ENCODE measurements at regions not wholly inside any gene's neighbourhood (a gene's known extent, or its start where the extent isn't known, plus 50 kb on each side); places are given as distances from the start of the nearest gene placed in this dataset.

DNA sequence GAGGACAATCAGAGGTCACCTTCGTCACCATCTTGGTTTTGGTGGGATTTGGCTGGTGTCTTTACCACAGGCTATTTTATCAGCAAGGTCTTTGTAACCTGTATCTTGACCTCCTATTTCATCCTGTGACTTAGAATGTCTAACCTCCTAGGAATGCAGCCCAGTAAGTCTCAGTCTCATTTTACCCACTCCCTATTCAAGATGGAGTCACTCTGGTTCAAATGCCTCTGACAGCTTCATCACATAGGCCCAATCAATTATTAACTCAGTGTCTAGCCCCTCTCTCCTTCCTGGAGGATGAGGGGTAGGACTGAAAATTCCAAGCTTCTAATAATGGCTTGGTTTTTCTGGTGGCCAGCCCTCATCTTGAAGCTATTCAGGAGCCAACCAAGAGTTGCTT lies 111.4 kb upstream of the NAP1L1 start:
- Histone ChIP-seq H3K27ac (ENCODE audit: low read depth, low read length) (no peak overlapping the region), H3K4me3 (ENCODE audit: low read depth, low read length) (no peak overlapping the region), H3K9me3 (ENCODE audit: control insufficient read depth, insufficient read depth, low read length) (peaks cover 10% of the 10 kb centered on the region; the same call in 1 of the 2 replicates), H3K27me3 (ENCODE audit: control insufficient read depth, insufficient read depth, low read length) (no peaks in the 10 kb centered on the region)
- TF ChIP-seq, protein P1, sequence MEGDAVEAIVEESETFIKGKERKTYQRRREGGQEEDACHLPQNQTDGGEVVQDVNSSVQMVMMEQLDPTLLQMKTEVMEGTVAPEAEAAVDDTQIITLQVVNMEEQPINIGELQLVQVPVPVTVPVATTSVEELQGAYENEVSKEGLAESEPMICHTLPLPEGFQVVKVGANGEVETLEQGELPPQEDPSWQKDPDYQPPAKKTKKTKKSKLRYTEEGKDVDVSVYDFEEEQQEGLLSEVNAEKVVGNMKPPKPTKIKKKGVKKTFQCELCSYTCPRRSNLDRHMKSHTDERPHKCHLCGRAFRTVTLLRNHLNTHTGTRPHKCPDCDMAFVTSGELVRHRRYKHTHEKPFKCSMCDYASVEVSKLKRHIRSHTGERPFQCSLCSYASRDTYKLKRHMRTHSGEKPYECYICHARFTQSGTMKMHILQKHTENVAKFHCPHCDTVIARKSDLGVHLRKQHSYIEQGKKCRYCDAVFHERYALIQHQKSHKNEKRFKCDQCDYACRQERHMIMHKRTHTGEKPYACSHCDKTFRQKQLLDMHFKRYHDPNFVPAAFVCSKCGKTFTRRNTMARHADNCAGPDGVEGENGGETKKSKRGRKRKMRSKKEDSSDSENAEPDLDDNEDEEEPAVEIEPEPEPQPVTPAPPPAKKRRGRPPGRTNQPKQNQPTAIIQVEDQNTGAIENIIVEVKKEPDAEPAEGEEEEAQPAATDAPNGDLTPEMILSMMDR (IDR thresholded peaks at IDR 0.05; ENCODE audit: low read depth, low read length): no peak
- DNase-seq (ENCODE audit: low read depth, low spot score): no peak
- POLR2A ChIA-PET: no interaction called here
- CTCF ChIA-PET: no interaction called here

DNA sequence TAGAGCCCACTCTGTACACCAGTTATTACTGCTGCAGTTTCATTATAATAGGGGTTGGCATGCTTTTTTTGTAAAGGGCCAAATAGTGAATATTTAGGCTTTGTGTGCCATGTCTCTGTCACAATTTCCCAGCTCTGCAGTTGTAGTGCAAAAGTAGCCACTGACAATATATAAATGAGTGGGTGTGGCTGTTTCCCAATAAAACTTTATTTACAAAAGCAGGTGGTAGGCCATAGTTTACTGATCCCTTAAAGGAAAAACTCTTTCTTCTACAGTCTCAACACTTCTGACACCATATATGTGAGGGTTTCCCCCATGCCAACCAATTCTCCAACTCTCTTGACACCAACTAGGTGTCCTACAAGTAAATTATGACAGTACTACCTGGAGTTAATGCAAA lies 110.2 kb upstream of the NAP1L1 start:
- TF ChIP-seq, protein P1 (IDR thresholded peaks at IDR 0.05; ENCODE audit: low read depth, low read length): no peak
- Histone ChIP-seq H3K4me3 (ENCODE audit: low read depth, low read length) (no peak overlapping the region), H3K27ac (ENCODE audit: low read depth, low read length) (no peak overlapping the region), H3K27me3 (ENCODE audit: control insufficient read depth, insufficient read depth, low read length) (no peaks in the 10 kb centered on the region), H3K9me3 (ENCODE audit: control insufficient read depth, insufficient read depth, low read length) (peaks cover 10% of the 10 kb centered on the region; the same call in 1 of the 2 replicates)
- POLR2A ChIA-PET: no interaction called here
- CTCF ChIA-PET: no interaction called here
- no peak for DNase-seq (ENCODE audit: low read depth, low spot score)

DNA sequence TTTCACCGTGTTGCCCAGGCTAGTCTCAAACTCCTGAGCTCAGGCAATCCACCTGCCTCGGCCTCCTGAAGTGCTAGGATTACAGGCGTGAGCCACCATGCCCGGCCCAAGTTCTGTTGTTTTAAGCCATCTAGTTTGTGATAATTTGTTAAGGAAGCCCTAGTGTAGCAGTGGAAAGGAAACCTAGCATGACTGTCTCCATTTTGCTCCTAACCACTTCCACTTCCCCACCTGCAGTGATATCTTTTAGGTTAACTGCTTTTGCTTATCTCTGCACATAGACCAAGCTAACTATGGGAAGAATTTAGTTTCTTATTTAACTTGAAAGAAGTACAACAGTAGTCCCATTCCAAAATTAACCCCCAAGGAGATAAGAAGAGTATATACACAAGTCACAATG lies 109.5 kb upstream of the NAP1L1 start:
- no peaks in the 10 kb centered on the region for H3K27me3 ChIP-seq (ENCODE audit: control insufficient read depth, insufficient read depth, low read length)
- TF ChIP-seq, protein P1 (IDR thresholded peaks at IDR 0.05; ENCODE audit: low read depth, low read length): no peak
- no peak overlapping the region for H3K4me3 ChIP-seq (ENCODE audit: low read depth, low read length)
- ChIA-PET CTCF (interaction anchor here (0.7 kb wide), 1 partner anchor 36 kb away, joined by 3 read pairs; no protein-coding TSS in a partner anchor), POLR2A (no interaction called here)
- H3K9me3 ChIP-seq (ENCODE audit: control insufficient read depth, insufficient read depth, low read length): peaks cover 7% of the 10 kb centered on the region; the same call in 1 of the 2 replicates
- DNase-seq (ENCODE audit: low read depth, low spot score): no peak
- H3K27ac ChIP-seq (ENCODE audit: low read depth, low read length): no peak overlapping the region

DNA sequence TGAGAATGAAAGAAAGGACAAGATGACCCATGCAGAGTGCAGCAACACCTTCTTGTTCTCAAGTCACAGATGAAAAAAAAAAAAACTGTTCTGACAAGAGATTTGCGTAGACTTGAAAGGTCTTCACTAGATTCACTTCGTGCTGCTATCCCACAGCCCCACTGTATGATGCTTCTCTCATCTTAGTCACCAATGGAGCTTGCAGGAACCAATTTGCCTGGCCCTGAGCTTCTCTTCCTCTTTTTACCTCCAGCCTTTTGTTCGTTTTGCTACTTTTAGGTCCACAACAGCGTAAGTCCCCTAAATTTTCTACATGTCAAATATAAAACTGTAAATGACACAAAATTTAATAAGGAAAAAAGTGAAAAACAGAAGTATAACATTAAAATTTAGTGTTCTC lies 107.9 kb upstream of the NAP1L1 start:
- H3K27ac ChIP-seq (ENCODE audit: low read depth, low read length): no peak overlapping the region
- POLR2A ChIA-PET: no interaction called here

DNA sequence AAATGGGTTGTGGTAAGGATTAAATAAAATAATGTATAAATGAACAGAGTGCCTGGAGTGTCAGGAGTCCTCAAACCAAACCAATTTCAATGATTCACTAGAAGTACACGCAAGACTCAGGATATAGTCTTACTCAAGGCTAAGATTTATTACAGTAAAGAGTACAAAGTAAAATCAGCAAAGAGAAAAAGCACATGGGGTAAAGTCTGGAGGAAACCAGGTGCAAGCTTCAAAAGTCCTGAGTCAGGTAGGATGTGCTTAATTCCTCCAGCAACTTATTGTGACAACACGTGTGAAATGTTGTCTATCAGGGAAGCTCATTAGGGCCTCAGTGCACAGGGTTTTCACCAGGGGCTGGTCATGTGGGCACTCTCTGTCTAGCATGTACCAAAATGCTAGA lies 105.8 kb upstream of the NAP1L1 start:
- DNase-seq (ENCODE audit: low read depth, low spot score): no peak
- POLR2A ChIA-PET: no interaction called here
- Histone ChIP-seq H3K27ac (ENCODE audit: low read depth, low read length) (no peak overlapping the region), H3K27me3 (ENCODE audit: control insufficient read depth, insufficient read depth, low read length) (no peaks in the 10 kb centered on the region), H3K9me3 (ENCODE audit: control insufficient read depth, insufficient read depth, low read length) (no peaks in the 10 kb centered on the region), H3K4me3 (ENCODE audit: low read depth, low read length) (no peak overlapping the region)
- TF ChIP-seq, protein P1 (IDR thresholded peaks at IDR 0.05; ENCODE audit: low read depth, low read length): no peak
- CTCF ChIA-PET: no interaction called here

More for the DNA sequence above, 107.9 kb upstream of the NAP1L1 start:
- Histone ChIP-seq H3K9me3 (ENCODE audit: control insufficient read depth, insufficient read depth, low read length) (no peaks in the 10 kb centered on the region), H3K27me3 (ENCODE audit: control insufficient read depth, insufficient read depth, low read length) (no peaks in the 10 kb centered on the region), H3K4me3 (ENCODE audit: low read depth, low read length) (no peak overlapping the region)
- TF ChIP-seq, protein P1 (IDR thresholded peaks at IDR 0.05; ENCODE audit: low read depth, low read length): no peak
- CTCF ChIA-PET: no interaction called here
- no peak for DNase-seq (ENCODE audit: low read depth, low spot score)

Data from AG04450 (cell line).